A204.1 (cell line): ENCODE measurements at regions not wholly inside any gene's neighbourhood (a gene's known extent, or its start where the extent isn't known, plus 50 kb on each side); places are given as distances from the start of the nearest gene placed in this dataset.

Experiments used
- FAIRE-seq: peaks from 2 replicates; lab custom pipeline; 2012; peaks lifted over from hg19 to GRCh38; lab: Jason Lieb, UNC

DNA sequence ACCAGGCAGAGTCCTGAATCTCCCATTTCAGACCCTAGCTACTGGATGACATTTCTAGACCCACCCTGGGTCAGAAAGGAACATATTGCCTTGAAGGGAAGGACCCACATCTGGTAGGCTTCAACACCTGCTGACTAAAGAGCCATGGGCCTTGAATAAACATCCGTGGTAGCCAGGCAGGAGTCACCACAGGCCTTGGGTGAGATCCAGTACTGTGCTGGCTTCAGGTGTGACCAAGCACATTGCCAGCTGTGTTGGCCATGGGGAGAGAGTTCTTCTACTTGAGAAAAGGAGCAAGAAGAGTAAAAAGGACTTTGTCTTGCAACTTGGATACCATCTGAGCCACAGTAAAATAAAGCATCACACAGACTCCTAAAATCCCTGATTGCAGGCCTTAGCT, 332.6 kb downstream of the SLC16A7 start:
- no peak for FAIRE-seq

DNA sequence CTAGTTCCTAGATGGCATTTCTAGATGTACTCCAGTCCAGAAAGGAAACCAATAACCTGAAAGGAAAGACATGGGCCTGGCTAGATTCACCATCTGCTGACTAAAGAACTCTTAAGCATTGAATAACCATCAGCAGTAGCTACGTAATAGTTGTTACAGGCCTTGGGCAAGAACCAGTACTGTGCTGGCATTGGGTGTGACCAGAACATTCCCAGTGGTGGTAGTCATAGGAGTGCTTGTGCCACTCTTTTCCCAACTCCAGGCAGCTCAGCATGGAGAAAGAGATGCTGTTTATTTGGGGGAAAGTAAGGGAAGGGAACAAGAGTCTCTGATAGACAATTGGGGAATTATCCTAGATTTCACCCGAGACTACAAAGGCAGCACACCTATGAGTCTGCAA, 333.3 kb downstream of the SLC16A7 start:
- FAIRE-seq = no peak

DNA sequence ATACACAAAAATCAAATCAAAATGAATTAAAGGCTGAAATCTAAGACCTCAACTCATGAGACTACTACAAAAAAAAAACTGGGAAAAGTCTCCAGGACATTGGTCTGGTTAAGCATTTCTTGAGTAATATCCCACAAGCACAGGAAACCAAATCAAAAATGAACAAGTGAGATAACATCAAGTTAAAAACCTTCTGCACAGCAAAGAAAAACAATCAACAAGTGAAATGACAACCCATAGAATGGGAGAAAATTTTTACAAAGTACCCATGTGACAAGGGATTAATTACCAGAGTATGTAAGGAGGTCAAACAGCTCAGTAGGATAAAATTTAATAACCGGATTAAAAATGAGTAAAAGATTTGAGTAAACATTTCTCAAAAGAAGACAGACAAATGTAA, 338.7 kb downstream of the SLC16A7 start:
- FAIRE-seq = no peak

DNA sequence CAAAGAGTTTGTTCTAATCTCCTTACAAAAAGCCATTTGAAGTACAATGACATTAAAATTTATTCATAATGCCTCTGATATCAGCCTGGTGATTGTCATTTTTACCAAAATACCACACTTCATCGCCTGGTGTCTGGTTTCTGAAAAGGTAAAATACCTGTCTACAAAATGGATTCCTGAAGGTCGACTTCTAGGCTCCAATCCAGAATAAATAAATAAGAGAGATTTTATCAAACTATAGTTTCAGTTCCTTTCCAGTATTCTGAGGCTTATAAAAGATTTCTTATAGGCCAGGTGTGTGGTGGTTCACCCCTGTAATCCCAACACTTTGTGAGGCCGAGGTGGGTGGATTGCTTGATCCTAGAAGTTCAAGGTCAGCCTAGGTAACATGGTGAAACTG, 340.7 kb downstream of the SLC16A7 start:
- no peak for FAIRE-seq

DNA sequence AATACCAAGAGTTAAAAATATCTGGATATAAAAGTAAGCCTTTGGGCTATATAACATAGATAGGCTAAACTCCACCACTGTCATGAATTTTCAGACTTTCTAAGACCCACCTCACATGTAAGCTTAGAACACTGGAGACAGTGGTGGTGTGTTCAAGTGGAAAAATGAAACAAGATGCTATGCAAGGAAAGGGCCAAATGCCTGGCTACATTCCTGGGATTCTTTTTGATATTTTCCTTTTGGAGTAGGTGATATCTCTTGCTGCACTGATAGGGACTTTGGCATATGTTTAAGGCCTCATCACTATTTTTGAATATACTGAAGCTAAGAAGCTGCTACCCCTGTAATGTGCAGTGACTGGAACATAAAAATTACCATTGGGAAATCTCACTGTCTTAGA, 341.3 kb downstream of the SLC16A7 start:
- no peak for FAIRE-seq

DNA sequence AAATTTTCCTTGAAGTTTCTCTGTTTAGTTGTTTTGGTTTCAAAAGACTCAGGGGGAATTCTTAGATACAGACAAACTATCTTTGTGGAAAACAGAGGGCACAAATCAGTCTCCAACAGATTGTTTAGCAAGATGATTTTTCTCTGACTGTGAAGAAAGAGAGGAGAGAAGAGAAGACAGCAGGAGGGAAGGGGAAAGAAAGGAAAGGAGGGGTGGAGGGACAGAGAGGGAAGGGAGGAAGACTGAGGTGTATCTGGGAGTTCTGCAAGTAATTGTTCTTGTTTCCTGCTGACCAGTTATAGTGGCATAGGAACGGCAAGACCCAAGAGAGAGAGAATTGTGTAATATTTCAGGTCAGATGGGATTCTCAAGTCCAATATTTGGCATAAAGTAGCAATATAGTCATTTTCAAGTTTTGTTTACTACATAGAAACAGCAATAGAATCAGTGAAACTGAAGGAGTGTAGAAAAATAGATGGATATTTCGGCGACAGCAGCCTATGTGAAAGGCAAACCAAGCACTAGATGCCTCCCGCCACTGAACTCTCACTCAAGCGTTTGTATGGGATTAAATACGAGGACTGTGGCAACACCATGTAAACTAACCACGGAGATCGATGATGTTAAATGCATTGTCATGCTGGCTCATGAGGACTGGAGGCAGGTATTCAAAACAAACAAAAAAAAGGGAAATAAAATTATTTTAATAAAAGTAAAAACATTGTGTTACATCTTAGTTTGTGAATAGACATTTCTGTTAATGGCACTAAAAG, 342.5 kb downstream of the SLC16A7 start:
- FAIRE-seq = no peak

DNA sequence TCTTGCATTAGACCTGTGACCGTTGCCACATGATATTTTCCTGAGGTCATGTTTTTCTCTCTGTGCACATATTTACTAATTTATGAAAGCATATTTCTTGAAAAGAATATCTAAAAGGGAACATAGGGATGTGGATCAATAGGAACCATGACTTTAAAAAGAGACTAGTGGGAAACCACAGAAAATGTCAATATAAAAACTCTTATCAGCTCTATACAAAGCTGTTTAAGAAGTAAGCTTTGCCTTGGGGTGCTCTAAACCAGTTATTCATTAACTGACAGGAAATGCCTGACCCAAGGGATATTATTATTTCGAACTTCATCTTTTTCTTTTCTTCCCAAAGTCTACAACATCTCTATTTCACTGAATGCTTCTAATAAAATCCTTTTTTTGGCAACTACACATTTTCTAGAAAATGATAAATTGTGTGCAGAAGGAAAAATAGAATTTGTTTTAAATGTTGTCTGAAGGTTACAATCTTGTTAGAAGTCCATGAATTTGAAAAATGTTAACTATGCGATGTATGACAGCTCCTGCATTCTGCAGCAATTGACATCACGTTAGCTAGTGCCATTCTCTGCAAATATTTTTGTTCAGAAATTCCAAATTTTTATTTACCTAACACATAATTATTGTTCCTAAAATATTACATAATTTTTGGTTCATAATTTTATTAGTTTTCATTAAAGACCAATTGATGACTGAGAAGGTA, 345.0 kb downstream of the SLC16A7 start:
- FAIRE-seq = no peak

DNA sequence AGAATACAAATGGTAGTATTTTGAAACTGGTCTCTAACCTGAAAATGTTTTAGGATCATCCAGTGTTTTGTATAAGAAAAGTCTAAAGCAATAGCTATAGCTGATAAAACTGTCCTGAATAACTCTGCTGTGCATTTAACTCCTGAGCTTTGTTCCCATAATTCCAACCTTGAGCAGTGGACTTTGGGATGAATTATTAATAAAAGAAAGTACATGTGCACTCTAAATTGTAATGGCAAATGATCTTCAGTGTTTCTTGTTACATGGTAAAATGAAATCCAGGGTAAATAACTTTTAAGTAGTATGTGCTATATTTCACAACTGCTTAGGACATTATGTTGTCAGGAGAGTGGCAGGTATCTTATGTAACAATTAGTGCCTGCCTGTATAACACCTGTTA, 345.6 kb downstream of the SLC16A7 start:
- FAIRE-seq = no peak

DNA sequence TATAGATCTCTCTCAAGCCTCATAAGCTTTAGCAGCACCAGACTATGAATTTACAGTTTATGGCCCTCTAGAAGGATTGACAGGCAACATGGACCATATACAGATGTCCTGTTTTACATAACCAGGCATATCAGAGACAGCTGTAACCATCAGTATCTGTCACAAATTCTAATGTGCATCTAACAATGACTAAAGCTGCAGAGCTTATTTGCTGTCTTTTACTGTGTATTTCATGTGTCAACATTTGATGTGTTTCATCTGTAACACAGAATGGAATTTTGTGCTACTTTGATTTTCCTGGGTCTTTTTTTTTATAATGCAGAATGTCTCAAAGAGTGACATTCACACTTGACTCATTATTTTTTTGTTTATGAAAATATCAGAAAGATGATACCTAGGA, 348.3 kb downstream of the SLC16A7 start:
- no peak for FAIRE-seq

DNA sequence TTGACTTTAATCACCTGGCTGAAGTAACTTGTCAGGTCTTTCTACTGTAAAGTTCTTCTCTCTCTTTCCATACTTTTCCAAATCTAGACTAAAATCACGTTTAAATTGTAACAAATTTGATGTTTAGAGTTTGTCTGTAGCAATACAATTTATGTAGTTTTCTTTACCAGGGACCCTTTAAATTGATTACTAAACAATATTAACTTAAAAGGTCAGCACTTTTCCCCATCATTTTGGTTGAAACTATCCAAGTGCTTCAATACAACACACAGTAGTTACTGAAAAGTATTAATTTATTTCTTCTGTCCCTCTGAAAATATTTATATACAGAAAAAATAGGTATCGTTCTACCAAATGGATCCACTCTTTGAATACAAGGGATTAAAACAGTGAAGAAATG, 350.8 kb downstream of the SLC16A7 start:
- no peak for FAIRE-seq

DNA sequence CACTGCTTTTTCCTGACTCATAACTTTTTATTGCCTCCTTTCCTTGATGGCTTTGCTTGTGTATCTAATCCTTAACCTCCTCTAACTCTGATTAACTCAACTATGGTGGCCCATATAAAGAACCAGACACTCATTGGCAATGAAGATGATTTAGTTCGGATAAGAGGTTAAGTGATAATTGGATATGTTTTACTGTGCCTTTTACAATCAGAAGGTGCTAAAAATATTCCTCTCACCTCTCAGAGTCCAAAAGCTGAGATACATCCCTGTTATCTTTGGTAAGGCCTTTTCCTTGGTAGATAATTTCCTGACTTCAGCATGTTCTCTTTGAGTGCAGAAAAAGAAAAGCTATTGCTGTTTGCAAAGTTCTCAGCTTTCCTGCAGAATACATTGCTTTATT, 367.7 kb downstream of the SLC16A7 start:
- FAIRE-seq = no peak

DNA sequence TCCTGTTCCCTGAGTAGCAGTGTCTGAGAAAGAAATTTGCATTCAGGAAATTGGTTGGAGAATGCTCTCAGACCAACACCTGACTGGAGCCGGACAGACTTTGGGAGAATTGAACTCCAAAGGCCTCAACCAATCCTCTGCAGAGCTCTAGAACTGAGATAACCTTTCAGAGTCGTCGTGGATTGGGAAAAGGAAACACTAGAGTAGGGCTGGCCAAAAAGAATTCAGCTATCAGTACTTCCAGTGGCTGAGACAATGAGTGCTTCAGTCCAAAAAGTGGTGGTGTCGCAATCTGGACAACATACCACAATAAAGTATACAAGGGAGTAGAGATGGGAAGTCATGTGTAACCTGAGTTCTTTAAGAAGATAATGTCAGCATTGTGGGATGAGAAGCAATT, 377.1 kb downstream of the SLC16A7 start:
- no peak for FAIRE-seq

DNA sequence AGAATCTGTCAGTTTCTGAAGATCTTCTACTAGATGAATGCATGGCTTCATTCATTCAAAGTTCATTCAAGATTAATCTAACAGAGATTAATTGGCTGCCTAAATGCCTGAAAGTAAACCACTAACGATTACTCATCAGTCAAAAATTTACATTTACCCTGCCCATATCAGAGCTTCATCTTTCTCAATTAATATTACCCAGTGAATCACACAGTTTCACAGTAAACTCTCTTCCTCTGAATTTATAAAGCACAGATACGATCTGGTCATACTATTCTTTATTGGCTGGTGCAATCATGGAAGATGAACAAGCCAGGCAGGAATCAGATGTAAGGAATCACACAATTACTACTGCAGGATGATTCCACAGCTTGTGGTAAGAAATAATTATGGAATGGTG, 377.7 kb downstream of the SLC16A7 start:
- no peak for FAIRE-seq

DNA sequence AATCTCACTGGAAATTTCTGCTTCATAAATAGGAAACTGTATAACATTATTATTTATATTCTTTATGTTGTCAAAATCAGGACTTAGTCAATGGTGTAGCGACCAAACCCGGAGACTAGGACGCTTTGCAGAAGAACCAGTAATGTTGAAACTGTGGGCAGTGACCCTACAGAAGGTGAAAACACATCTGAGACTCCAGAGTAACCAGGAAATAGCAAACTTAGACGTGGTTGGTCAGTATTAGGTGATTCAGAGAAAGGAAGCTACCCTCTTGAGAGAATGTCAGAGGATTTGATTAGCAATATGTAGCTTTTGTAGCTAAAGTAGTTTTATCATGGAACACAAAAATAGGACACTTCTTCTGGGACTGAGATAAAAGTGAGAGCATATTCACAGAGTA, 381.9 kb downstream of the SLC16A7 start:
- no peak for FAIRE-seq

DNA sequence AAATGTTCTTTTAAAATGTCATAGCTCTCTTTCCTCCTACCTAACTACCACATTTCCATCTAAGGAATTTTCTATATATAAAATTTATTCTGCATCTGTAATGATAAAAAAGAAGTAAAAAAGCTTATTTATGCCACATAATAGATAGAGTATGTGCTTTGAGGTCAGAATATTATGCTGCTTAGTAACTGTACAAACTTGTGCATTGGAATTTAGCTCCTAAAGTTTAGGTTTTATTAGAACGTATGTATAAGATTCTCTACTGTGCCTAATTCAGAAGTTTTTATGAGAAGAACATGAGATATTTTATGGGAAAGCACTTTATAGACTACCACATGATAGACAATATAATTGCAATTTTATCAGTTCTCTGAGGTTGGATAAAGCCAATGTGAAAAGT, 384.6 kb downstream of the SLC16A7 start:
- no peak for FAIRE-seq

DNA sequence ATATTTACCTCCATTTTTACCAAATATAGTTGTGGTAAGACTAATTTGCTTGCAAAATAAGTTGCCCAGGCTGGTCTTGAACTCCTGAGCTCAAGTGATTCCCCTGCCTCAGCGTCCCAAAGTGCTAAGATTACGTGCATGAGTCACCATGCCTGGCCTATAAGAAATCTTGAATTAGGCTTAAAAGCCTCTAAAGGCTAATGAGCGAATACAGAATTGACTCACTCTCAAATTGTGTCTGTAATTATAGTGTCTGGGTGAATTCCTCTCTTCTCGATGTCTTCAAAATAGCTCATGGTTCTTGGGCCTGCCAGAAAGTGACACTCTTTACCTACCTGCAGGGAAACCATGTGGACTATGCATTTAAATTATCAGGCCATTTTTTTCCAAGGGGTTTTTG, 403.5 kb downstream of the SLC16A7 start:
- no peak for FAIRE-seq

DNA sequence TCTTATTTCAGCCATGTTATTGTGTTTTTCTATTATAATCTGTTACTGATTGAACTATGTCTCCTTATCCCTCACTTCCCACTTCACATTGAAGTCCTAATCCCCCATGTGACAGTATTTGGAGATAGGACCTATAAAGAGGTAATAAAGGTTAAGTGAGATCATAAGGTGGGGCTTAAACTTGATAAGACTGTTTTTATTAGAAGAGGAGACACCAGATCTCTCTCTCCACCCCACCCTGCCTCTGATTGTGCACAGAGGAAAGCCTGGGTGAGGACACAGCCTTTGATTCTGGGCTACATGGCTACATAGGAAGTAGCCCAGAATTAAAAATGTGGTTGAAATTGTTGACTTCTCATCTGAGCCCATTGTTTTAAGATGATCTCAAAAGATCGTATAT, 414.7 kb downstream of the SLC16A7 start:
- no peak for FAIRE-seq

DNA sequence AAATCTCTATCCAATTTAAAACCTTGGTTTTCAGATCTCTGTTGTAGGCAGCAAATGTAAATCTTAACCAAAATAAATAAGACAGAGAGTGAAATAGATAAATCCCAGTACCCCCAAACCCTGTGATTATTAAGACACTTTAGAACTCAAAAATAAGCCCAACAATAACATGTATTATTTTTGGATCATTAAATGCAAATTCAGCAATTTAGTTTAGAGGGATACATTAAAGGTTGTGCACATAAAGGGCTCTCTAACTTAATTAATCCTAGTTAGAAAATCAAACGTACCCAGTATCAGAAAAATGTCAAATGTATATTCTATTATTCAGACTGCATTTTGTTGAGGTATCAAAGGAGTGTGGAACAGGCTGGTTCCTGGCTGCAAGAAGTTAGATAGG, 416.8 kb downstream of the SLC16A7 start:
- no peak for FAIRE-seq

DNA sequence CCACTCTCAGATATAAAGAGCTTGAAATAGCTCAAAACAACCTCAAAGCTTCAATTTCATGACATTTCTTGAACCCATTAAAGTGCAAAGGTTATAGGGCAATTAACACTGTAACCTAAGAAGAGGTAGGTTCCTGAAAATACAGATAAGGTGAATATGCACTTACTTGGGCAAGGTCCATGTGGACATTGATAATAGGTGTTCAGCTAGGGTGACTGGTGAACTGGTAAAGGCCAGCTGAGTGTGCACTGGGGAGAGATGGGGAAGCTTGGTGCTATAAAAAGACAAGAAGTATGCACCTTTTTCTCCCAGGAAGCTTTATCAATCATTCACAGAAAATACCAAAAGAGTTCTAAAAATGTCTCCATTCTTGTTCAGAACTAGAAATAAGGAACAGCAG, 418.6 kb downstream of the SLC16A7 start:
- FAIRE-seq = no peak

DNA sequence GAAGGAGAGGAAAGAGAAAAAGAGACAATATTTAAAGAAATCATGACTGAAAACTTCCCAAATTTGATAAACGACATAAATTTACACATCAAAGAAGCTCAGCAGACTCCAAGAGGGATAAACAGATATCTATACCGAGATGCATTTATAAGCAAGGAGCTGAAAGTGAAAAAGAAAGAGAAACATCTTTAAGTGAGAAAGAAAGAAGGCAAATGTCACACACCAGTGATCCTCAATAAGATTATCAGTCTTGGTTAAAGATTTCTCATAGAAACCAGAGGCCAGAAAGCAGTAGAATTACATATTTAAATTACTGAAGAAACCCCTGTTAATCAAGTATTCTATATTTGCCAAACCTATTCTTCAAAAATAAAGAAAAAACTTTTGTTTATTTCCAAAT, 424.2 kb downstream of the SLC16A7 start:
- no peak for FAIRE-seq

DNA sequence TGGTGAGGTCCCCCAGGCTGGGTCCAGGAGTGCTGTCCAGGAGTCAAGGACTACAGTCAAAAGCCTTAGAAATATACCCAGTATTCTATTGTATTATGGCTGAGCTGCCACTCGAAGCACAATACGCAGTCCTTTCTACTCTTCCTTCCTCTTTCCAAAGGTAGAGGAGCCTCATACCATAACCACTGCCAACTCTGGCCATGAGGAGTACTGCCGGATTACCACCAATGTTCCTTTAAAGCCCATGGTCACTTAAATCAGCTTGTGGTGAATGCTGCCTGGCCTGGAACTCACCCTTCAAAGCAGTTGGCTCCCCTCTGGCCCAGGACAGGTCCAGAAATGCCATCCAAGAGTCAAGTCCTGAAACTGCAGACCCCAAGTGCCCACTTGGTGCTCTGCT, 425.4 kb downstream of the SLC16A7 start:
- no peak for FAIRE-seq

DNA sequence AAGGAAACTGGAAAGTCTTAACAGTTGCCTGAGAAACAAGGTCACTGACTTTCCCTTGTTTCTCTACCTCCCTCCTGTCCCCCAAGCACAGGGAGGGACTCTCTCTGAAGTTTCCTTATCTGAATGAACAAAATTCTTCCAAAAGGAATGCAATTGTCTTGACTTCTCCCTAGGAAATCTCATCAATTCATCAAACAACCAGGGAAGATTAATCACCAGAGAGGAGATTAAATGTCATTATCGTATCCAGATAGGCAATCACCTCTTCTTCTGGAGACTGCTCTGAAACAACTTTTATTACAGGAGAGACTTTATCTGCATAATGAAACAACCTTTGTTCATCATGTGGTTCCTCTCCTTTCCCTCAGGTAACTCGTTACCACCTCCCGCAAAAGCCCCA, 431.4 kb downstream of the SLC16A7 start:
- FAIRE-seq = no peak

DNA sequence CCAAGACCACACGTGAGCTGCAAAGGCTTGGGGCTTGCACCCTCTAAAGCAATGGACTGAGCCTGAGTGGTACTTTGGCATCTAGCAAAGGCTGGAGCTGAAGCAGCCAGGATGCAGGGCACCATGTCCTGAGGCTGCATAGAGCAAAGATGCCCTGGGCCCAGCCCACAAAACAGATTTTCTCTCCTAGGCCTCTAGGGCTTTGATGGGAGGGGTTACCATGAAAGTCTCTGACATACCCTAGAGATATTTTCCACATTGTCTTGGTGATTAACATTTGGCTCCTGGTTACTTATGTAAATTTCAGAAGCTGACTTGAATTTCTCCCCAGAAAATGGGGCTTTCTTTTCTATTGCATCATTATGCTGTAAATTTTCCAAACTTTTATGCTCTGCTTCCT, 438.3 kb downstream of the SLC16A7 start:
- FAIRE-seq = no peak

DNA sequence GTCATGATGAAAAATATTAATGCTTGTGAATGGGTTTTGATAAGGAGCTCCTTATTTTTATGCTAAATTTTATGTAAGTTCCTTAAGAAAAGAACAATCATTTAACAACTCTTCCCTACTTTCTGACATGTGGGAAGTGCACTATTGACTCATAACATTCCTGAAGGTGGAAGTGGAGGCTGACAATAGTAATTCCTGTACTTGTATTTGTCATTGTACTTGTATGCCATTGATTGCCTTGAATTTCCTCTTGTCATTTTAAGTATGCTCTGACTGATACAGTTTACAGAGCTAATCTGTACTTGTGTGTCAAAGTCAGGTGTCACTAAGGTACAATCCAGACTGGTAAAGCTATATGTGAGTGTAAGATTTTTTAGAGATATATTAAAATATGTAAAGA, 440.0 kb downstream of the SLC16A7 start:
- FAIRE-seq = no peak
